ENCODE measurements at regions not wholly inside any gene's neighbourhood (a gene's known extent, or its start where the extent isn't known, plus 50 kb on each side); places are given as distances from the start of the nearest gene placed in this dataset.

- TF ChIP-seq, protein P1, sequence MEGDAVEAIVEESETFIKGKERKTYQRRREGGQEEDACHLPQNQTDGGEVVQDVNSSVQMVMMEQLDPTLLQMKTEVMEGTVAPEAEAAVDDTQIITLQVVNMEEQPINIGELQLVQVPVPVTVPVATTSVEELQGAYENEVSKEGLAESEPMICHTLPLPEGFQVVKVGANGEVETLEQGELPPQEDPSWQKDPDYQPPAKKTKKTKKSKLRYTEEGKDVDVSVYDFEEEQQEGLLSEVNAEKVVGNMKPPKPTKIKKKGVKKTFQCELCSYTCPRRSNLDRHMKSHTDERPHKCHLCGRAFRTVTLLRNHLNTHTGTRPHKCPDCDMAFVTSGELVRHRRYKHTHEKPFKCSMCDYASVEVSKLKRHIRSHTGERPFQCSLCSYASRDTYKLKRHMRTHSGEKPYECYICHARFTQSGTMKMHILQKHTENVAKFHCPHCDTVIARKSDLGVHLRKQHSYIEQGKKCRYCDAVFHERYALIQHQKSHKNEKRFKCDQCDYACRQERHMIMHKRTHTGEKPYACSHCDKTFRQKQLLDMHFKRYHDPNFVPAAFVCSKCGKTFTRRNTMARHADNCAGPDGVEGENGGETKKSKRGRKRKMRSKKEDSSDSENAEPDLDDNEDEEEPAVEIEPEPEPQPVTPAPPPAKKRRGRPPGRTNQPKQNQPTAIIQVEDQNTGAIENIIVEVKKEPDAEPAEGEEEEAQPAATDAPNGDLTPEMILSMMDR (IDR thresholded peaks at IDR 0.05; ENCODE audit: low read depth, low read length), result no peak
- TF ChIP-seq EZH2phosphoT487 (IDR thresholded peaks at IDR 0.05; ENCODE audit: low read depth), result no peak
These were observed 297.3 kb upstream of the E2F7 start for GRCh38 chr12:77362509-77363210.
